Epithelial cell of proximal tubule (primary cell): ENCODE measurements at regions not wholly inside any gene's neighbourhood (a gene's known extent, or its start where the extent isn't known, plus 50 kb on each side); places are given as distances from the start of the nearest gene placed in this dataset.

Source experiments
- DNase-seq: peaks from one replicate; pipeline ENCODE4 v3.0.0-alpha.2; 2011; ENCODE audit warnings: low read depth
- H3K4me3 ChIP-seq: 2 replicates; pipeline ENCODE4 v1.5.1; 2011; ENCODE audit warnings: low read depth, mild to moderate bottlenecking, low read length
- TF ChIP-seq, protein P1 (sequence below): conservative IDR thresholded peaks from 2 replicates; pipeline ENCODE4 v1.5.1; 2012; ENCODE audit warnings: low read depth, mild to moderate bottlenecking, low read length

DNA sequence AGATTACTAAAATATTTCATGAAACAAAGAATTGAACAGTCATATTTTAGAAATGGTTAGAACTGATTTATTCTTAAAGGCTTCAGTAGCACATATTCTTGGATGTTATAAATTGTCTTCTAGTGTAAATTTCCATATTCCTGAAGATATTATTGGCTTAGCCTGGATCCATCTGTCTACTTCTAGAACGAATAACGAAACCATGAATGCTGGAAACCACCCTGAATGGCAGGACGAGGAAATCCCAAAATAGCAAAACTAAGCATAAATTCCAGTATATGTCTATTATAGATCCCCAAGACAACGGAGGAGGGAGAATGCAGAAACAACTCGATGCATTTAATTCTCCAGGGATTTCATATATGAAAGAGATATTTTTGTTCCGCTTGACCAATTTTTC is 2191.0 kb upstream of the ACO1 start:
- no peak overlapping the region for H3K4me3 ChIP-seq
- DNase-seq, result no peak
- TF ChIP-seq, protein P1, sequence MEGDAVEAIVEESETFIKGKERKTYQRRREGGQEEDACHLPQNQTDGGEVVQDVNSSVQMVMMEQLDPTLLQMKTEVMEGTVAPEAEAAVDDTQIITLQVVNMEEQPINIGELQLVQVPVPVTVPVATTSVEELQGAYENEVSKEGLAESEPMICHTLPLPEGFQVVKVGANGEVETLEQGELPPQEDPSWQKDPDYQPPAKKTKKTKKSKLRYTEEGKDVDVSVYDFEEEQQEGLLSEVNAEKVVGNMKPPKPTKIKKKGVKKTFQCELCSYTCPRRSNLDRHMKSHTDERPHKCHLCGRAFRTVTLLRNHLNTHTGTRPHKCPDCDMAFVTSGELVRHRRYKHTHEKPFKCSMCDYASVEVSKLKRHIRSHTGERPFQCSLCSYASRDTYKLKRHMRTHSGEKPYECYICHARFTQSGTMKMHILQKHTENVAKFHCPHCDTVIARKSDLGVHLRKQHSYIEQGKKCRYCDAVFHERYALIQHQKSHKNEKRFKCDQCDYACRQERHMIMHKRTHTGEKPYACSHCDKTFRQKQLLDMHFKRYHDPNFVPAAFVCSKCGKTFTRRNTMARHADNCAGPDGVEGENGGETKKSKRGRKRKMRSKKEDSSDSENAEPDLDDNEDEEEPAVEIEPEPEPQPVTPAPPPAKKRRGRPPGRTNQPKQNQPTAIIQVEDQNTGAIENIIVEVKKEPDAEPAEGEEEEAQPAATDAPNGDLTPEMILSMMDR, result no peak

DNA sequence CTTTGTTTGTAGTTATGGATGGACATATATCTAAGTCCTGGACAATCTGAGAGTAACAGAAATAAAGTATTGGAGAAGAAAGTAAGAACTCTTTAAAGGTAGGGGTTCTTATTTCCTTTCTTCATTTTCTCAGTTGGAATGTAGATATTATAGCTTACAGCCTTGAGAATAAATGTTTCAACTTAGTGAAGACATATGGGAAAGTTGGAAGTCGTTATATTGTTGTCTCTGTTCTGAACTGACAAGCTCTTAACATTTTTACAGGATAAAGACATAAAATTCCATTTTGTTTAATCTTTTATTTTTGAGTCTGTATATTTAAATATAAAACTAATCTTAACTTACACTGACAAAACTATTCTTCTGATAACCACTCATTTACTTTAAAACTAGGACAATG is 2187.5 kb upstream of the ACO1 start:
- TF ChIP-seq, protein P1, result no peak
- no peak for DNase-seq
- H3K4me3 ChIP-seq, result no peak overlapping the region

DNA sequence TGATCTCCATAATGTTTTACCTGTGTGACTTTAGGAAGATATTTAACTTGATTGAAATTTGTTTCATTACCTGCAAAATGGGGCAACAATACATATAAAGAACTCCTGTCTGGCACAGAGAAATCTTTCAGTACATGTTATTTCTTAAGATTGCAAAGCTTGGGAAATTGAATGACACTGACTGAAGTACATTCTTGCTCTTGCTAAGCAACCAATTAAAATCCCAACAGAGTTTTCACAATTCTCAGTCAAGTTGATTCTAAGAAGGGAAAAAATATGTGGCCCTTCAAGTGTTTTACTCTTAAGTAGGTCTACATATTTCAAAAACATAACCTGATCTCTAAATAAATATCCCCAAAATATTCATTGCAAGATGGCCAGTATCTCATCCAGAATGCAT is 2187.0 kb upstream of the ACO1 start:
- H3K4me3 ChIP-seq, result no peak overlapping the region
- TF ChIP-seq, protein P1, result no peak
- no peak for DNase-seq

DNA sequence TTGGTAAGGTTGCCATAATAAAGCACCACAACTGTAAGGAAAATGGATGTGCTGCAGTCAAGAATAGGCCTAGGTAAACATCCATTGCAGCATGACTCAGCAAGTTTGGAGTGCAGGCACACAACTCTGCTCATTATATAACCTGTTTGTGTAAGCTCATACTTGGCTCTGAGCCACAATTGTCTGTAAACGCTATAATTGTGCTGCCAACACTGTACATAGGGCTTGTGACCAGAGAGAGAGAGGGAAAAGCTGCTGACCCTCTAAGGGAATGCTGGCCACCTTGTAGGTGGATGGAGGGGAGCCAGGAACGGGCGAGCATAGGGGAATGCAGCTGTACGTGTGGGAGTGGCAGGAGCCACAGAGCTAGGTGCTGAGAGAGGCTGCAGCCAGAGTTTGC is 2186.5 kb upstream of the ACO1 start:
- no peak for DNase-seq
- TF ChIP-seq, protein P1, result no peak

DNA sequence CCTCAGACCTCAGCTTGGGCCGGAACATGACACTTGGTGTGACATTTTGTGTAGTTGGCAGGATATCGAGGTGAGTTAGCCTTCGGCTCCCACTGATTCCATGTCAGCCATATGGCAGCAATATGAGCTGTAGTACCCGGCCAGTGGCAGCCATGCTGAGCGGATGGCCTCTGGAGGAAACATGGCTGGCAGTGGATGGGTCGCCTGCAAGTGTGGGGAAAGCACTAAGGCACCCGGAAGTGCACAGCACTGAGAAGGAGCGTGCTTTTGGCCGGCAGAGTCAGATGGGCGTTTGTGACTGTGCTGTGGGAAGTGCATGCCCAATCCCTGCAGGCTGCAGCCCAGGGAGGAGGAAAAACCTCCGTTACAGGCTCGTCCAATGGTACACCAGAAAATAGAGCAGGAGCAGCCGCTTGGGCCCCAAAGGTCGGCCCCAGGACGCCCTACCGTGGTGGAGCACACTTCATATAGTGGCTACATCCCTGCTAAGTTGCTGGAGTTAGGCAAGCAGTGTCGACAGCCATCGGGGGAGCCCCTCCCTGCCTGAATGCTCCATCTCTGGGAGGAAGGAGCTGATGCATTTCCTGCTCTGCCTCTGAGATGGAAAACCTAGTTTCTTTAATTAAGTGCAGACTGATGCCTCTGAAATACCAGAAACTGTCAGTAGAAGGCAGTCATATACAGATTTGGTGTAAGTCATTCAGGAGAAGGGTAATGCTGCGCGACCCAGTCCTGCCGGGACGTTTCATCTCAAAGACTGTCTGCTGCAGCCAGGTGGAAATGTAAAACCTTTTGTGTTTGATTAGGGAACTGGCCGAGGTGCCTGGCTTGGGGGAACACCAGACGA is 2185.8 kb upstream of the ACO1 start:
- no peak overlapping the region for H3K4me3 ChIP-seq
- TF ChIP-seq, protein P1, result no peak
- DNase-seq, result no peak

More for the DNA sequence above, 2186.5 kb upstream of the ACO1 start:
- no peak overlapping the region for H3K4me3 ChIP-seq

DNA sequence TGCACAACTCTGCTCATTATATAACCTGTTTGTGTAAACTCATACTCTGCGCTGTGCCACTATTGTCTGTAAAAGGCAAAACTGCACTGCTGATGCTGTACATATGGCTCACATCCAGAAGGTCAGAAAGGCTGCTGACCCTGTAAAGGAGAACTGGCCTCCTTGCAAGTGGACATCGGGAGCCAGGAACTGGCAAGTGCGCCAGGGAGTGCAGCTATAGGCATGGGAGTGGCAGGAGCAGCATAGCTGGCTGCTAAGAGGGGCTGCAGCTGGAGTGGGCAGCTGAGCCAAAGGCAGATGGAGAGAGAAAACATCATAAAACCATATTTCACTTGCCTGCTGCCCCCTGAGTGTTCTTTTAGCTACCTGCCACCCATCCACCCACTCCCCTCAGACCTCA is 2183.4 kb upstream of the ACO1 start:
- no peak overlapping the region for H3K4me3 ChIP-seq
- TF ChIP-seq, protein P1, result no peak
- no peak for DNase-seq

DNA sequence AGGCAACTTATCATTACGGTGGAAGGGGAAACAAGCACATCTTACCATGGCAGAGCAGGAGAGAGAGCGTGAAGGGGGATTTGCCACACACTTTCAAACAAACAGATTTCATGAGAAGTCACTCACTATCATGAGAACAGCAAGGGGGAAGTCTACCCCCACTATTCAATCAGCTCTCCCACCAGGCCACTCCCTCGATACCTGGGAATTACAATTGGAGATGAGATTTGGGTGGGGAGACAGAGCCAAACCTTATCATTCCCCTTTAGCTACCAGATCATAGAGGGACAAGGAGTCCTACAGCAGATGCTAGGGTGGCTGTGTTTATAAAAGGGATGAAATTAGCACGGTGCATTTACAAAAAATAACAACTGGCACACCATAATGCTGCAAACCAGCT is 2149.4 kb upstream of the ACO1 start:
- TF ChIP-seq, protein P1, result no peak
- no peak overlapping the region for H3K4me3 ChIP-seq

More for the DNA sequence above, 2149.4 kb upstream of the ACO1 start:
- DNase-seq, result no peak
